Coronary artery (tissue), 2 donors: ENCODE measurements at regions not wholly inside any gene's neighbourhood (a gene's known extent, or its start where the extent isn't known, plus 50 kb on each side); places are given as distances from the start of the nearest gene placed in this dataset.
"Not testable (repeated sequence)": the region's sequence is repeated elsewhere in the genome, so short reads cannot be mapped to it uniquely, and the experiment has no call there.

Experiments used
- DNase-seq: peaks from one replicate; pipeline ENCODE4 v3.0.0-alpha.2; 2017; ENCODE audit warnings: low spot score
- H3K27ac ChIP-seq, 2 donors: fragments of 200-600 bp; sonication (generic); one replicate each; pipeline ENCODE4 v1.5.1; 2016 to 2019
- H3K4me3 ChIP-seq: fragments of 200-600 bp; sonication (generic); 2 replicates; pipeline ENCODE4 v1.5.1; 2016; ENCODE audit warnings: mild to moderate bottlenecking, moderate library complexity
- TF ChIP-seq, protein P1 (sequence below): fragments of 200-600 bp; sonication (generic); IDR thresholded peaks from one replicate; pipeline ENCODE4 v1.5.1; 2019; ENCODE audit warnings: antibody characterized with exemption

DNA sequence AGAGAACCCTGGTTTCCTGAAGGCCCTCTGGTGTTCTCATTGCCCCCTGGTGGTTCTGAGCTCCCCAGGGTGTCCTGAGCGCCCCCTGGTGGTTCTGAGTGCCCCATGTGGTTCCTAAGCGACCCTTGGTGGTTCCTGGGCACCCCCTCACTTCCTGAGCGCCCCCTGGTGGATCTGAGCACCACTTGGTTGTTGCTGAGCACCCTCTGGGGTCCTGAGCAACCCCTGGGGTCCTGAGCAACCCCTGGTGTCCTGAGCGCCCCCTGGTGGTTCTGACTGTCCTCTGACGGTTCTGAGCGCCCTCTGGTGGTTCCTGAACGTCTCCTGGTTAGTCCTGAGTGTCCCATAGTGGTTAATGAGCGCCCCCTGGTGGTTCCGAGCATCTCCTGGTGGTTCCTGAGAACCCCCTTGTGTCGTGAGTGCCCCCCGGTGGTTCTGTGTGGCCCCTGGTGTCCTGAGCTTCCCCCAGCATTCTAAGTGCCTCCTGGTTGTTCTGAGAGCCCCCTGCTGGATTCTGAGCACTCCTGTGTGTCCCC, 568.3 kb downstream of the TMEM121 start:
- no peak for DNase-seq
- TF ChIP-seq, protein P1, sequence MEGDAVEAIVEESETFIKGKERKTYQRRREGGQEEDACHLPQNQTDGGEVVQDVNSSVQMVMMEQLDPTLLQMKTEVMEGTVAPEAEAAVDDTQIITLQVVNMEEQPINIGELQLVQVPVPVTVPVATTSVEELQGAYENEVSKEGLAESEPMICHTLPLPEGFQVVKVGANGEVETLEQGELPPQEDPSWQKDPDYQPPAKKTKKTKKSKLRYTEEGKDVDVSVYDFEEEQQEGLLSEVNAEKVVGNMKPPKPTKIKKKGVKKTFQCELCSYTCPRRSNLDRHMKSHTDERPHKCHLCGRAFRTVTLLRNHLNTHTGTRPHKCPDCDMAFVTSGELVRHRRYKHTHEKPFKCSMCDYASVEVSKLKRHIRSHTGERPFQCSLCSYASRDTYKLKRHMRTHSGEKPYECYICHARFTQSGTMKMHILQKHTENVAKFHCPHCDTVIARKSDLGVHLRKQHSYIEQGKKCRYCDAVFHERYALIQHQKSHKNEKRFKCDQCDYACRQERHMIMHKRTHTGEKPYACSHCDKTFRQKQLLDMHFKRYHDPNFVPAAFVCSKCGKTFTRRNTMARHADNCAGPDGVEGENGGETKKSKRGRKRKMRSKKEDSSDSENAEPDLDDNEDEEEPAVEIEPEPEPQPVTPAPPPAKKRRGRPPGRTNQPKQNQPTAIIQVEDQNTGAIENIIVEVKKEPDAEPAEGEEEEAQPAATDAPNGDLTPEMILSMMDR = no peak
- Histone ChIP-seq H3K4me3 (no peak overlapping the region), H3K27ac (no peak overlapping the region)

DNA sequence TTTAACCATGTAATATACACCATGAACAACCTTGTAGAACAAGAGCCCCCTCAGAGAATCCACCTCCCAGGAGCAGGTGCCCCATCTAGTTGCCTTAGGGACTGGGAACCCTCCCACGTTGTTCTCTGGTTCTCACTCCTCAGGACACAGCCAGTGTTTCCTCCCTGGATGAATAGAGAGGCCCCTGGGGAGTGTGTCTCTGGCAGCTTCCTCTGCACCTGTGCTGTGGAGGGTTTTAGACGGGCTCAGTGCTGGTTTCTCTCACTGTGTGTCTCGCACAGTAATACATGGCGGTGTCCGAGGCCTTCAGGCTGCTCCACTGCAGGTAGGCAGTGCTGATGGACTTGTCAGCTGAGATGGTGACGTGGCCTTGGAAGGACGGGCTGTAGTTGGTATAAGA, 581.3 kb downstream of the TMEM121 start:
- H3K4me3 ChIP-seq = no peak overlapping the region
- DNase-seq = no peak
- H3K27ac ChIP-seq = no peak overlapping the region
- TF ChIP-seq, protein P1 = no peak

DNA sequence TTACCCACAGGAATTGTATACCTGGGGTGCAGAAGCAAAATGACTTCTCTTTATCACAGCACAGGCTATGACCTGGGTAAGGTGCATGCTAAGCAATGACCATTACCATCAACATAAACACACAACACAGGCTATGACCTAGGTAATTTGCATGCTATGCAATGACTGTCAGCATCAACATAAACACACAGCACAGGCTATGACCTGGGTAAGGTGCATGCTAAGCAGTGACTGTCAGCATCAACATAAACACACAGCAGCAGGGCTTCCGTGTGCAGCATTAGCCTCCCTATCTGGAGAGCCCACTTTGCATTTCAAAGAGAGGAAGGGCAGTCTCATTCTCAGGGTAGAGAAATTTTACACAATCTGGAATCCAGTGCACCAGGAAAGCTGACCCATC, 583.0 kb downstream of the TMEM121 start:
- Histone ChIP-seq H3K4me3 (no peak overlapping the region), H3K27ac (no peak overlapping the region)
- no peak for DNase-seq
- TF ChIP-seq, protein P1 = no peak

- H3K27ac ChIP-seq = no peak overlapping the region
- no peak overlapping the region for H3K4me3 ChIP-seq
- no peak for DNase-seq
- TF ChIP-seq, protein P1 = no peak
Observed at GRCh38 chr14:106115401-106115800, 589.0 kb downstream of the TMEM121 start.

GRCh38 chr14:106116339-106116930, 590.1 kb downstream of the TMEM121 start:
- not testable (repeated sequence) for DNase-seq, H3K27ac ChIP-seq

DNA sequence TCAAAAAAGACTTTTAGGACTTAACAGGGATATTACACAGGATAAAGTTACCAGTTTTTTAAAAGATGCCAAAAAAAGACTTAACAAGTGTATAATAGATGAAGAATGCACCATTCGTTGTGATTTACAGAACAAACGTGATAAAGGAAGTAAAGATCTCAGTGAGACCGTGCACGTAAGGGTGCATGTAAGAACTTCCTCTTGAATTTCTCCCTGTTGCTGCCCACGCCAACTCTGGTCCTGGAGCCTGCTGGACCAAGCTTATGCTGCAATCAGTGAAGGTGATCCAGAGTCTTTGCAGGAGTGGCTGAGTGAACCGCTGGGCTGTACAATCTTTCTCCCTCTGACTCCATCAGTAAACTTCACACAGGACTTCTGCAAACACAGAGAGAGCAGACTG, 593.7 kb downstream of the TMEM121 start:
- TF ChIP-seq, protein P1 = no peak

More at GRCh38 chr14:106116339-106116930, 590.1 kb downstream of the TMEM121 start:
- not testable (repeated sequence) for H3K4me3 ChIP-seq

GRCh38 chr14:106129274-106129673, 602.9 kb downstream of the TMEM121 start:
- TF ChIP-seq, protein P1 = no peak
- no peak for DNase-seq
- no peak overlapping the region for H3K4me3 ChIP-seq
- H3K27ac ChIP-seq = no peak overlapping the region

More for the DNA sequence above, 593.7 kb downstream of the TMEM121 start:
- no peak for DNase-seq
- Histone ChIP-seq H3K4me3 (no peak overlapping the region), H3K27ac (no peak overlapping the region)

DNA sequence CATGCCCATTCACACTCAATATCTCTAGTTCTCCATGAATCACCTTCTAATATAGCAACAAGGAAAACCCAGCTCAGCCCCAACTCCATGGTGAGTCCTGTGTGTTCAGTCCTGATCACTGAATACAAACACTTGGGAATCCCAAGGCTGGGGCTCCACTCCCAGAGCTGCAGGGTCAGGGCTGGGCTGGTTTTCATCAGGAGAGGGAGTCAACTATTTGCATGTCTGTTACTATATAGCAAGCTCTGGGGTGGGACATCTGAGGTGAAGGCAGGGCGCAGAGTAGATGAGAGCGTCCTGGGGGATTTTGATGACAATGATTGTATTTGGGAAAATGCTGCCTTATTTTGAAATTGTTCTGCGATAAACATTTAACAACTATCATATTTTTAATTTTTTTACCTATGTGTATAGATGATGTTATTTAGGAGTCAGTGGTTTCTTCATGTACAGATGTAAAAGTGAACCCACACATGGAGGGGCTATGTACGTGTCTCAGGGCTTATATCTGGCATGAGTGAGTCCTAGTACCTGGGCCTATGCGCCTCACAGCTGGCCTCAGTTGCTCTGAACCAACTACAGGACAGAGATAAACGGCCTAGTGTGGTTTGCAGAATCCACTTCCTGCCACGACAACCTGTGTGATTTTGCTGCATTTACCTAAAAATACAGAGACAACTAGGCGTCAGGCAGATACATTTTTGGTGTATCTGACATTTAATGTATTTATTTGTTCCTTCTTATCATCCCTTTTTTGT, 603.7 kb downstream of the TMEM121 start:
- not testable (repeated sequence) for H3K27ac ChIP-seq, H3K4me3 ChIP-seq, DNase-seq

GRCh38 chr14:106133126-106133525, 606.7 kb downstream of the TMEM121 start:
- not testable (repeated sequence) for DNase-seq, H3K27ac ChIP-seq

More at GRCh38 chr14:106133126-106133525, 606.7 kb downstream of the TMEM121 start:
- H3K4me3 ChIP-seq = not testable (repeated sequence)
